Lung (tissue), 11 donors: ENCODE measurements at regions not wholly inside any gene's neighbourhood (a gene's known extent, or its start where the extent isn't known, plus 50 kb on each side); places are given as distances from the start of the nearest gene placed in this dataset.
A peak's percentile ranks its signal among the peaks of the same experiment; 100 is the strongest.

ENCODE experiments used
- ATAC-seq: fragments of 200-7000 bp; cut with Tn5 transposase; one replicate; pipeline ENCODE4 v1.9.1; 2020; ENCODE audit warnings: moderate number of reproducible peaks; ENCODE audit not compliant: insufficient read depth, low FRiP score
- DNase-seq, 3 donors: peaks; one replicate each; pipeline ENCODE4 v3.0.0-alpha.2; 2013 to 2017
- H3K27ac ChIP-seq, 2 donors: one replicate each; pipeline ENCODE4 v1.5.1; 2013; ENCODE audit warnings: mild to moderate bottlenecking in 2 of 2, moderate library complexity in 2 of 2, control low read depth in 1 of 2, inconsistent platforms in 1 of 2, low read depth in 1 of 2, low read length in 1 of 2
- H3K27me3 ChIP-seq, 3 donors: one replicate each; pipeline ENCODE4 v1.5.1; 2013; ENCODE audit warnings: low read length in 2 of 3; ENCODE audit not compliant: control insufficient read depth in 3 of 3, insufficient read depth in 3 of 3
- H3K36me3 ChIP-seq, 4 donors: one replicate each; pipeline ENCODE4 v1.5.1; 2013; ENCODE audit warnings: low read length in 4 of 4, mild to moderate bottlenecking in 1 of 4, moderate library complexity in 1 of 4; ENCODE audit not compliant: control insufficient read depth in 4 of 4, insufficient read depth in 4 of 4
- H3K4me1 ChIP-seq, 5 donors: one replicate each; pipeline ENCODE4 v1.5.1; 2013; ENCODE audit warnings: low read length in 5 of 5, mild to moderate bottlenecking in 2 of 5, moderate library complexity in 1 of 5; ENCODE audit not compliant: control insufficient read depth in 5 of 5, insufficient read depth in 5 of 5
- H3K4me3 ChIP-seq: one replicate; pipeline ENCODE4 v1.5.1; 2013; ENCODE audit warnings: mild to moderate bottlenecking, control low read depth, moderate library complexity
- H3K9ac ChIP-seq, 2 donors: one replicate each; pipeline ENCODE4 v1.5.1; 2013; ENCODE audit warnings: low read length in 2 of 2, control low read depth in 1 of 2; ENCODE audit not compliant: insufficient read depth in 1 of 2
- H3K9me3 ChIP-seq, 4 donors: one replicate each; pipeline ENCODE4 v1.5.1; 2013; ENCODE audit warnings: low read length in 3 of 4, mild to moderate bottlenecking in 1 of 4, moderate library complexity in 1 of 4; ENCODE audit not compliant: control insufficient read depth in 4 of 4, insufficient read depth in 3 of 4
- WGBS, 2 donors: extraction: QIAGEN DNeasy Blood & Tissue Kit; methylation state at CpG; one replicate each; pipeline ENCODE4 v1.1.7; 2013; 5-methylcytosine and 5-hydroxymethylcytosine counted together
- TF ChIP-seq, protein P1 (sequence below): IDR thresholded peaks from 2 replicates; pipeline ENCODE4 v1.5.1; 2012; ENCODE audit warnings: mild to moderate bottlenecking; ENCODE audit errors: control extremely low read depth, extremely low read depth
- donor health status: control.
- donor health status: control.
- donor health status: Bipolar disorder and iron deficiency.
- donor health status: healthy.
- donor health status: DM: yes; HTN: yes; CAD: no.

DNA sequence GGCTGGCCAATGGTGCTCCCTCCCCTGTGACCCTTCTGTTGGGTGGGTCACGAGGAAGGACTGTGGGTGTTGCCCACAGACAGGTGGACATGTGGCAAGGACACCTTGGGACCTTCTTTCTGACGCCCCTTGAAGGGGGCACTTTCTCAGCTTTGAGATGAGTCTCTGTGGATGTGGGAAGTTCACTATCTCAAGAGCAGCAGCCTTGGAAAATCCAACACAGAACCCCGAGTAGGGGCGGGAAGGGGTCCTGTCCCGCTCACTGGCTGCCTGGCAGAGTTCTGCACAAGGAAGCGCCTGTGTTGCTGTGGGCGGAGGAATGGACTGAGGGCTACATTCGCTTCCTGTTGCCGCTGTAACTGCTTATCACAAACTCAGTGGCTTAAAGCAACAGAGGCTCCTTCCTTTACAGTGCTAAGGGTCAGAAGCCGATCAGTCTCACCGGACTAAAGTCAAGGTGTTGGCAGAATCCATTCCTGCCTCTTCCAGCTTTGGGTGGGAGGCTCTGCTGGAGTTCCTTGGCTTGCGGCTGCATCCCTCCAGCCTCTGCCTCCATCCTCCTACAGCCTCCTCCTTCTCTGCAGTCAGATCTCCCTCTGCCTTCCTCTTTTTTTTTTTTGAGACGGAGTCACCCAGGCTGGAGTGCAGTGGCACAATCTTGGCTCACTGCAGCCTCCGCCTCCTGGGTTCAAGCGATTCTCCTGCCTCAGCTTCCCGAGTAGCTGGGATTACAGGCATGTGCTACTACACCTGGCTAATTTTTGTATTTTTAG, 305.2 kb downstream of the SEC14L1 start:
- H3K9ac ChIP-seq: no peak overlapping the region
- H3K27me3 ChIP-seq: no peaks in the 10 kb centered on the region
- H3K27ac ChIP-seq: peak overlapping the region in 1 of 2 donors; percentile 65
- 16 to 35% methylated on average over 16 of the region's 16 CpGs for WGBS, 2 donors
- DNase-seq: peak; percentile 62 to 79 (median 73)
- TF ChIP-seq, protein P1, sequence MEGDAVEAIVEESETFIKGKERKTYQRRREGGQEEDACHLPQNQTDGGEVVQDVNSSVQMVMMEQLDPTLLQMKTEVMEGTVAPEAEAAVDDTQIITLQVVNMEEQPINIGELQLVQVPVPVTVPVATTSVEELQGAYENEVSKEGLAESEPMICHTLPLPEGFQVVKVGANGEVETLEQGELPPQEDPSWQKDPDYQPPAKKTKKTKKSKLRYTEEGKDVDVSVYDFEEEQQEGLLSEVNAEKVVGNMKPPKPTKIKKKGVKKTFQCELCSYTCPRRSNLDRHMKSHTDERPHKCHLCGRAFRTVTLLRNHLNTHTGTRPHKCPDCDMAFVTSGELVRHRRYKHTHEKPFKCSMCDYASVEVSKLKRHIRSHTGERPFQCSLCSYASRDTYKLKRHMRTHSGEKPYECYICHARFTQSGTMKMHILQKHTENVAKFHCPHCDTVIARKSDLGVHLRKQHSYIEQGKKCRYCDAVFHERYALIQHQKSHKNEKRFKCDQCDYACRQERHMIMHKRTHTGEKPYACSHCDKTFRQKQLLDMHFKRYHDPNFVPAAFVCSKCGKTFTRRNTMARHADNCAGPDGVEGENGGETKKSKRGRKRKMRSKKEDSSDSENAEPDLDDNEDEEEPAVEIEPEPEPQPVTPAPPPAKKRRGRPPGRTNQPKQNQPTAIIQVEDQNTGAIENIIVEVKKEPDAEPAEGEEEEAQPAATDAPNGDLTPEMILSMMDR: no peak
- H3K9me3 ChIP-seq: no peaks in the 10 kb centered on the region
- peak; percentile 29 for ATAC-seq
- peaks cover 0 to 3% (median 0%) of the 10 kb centered on the region in 4 donors for H3K36me3 ChIP-seq
- peaks cover 0 to 89% (median 56%) of the 10 kb centered on the region in 5 donors for H3K4me1 ChIP-seq
- no peak overlapping the region for H3K4me3 ChIP-seq

DNA sequence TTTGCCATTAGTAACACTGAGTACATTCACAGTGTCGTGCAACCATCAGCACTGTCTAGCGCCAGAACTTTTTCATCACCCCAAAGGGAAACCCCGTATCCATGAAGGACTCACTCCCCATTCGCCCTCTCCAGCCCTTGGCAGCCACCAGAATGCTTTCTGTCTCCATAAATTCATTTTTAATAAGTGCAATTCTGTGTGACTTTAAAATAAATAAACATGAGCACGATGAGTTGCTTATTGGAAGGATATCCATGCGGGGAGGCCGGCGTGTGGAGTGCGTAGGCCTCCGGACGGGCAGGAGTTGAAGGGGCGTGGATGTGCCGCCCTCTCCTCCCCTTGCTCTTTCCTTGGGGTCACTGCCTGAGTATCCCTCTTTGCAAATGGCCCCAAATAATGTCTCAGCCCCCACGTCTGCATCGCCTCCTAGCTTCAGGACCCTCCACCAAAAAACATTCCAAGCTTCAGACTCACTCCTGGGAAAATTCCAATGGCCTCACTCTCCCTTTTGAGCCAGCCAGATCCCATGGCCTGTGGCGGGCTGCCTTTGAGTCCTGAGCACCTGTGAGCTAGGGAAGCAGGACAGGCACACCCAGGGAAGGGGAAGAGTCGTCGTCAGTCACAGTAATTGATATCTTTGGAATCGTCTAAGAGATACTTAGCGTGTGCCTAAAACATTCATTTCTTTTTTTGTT, 306.3 kb downstream of the SEC14L1 start:
- peaks cover 0 to 3% (median 0%) of the 10 kb centered on the region in 4 donors for H3K36me3 ChIP-seq
- H3K4me1 ChIP-seq: peaks cover 1 to 88% (median 53%) of the 10 kb centered on the region in 5 donors
- TF ChIP-seq, protein P1: no peak
- no peaks in the 10 kb centered on the region for H3K27me3 ChIP-seq
- ATAC-seq: no peak
- WGBS, 2 donors: 77 to 82% methylated on average over 20 of the region's 20 CpGs
- DNase-seq: peak; percentile 62 to 90 (median 81)
- no peaks in the 10 kb centered on the region for H3K9me3 ChIP-seq
- no peak overlapping the region for H3K4me3 ChIP-seq
- no peak overlapping the region for H3K9ac ChIP-seq
- H3K27ac ChIP-seq: peak overlapping the region in 1 of 2 donors; percentile 58

DNA sequence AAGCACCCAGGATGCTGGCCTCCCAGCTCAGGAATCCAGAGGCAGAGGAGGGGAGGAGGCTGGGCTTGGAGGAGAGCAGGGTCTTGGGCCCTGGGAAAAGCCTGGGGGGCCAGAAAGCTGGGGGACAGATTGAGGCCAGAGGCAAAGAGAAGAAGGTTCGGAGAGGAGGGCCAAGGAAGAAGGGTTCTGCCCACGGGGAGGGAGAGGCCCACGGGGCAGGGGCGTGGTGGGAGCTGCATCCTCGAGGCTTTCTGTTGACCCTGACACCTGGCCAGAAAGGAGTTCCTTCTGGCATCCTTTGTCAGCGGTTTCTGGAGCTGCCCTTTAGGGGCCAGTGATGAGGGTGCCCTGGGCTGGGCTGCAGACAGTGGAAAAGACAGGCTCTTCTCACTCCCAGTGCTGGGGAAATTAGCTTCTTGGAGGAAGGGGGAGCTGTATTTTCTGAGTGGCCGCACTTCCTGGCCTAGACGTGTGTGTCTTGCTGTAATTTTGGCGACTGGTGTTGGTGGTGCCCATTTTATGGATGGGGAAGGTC, 308.7 kb downstream of the SEC14L1 start:
- Histone ChIP-seq H3K9me3 (no peaks in the 10 kb centered on the region), H3K27me3 (no peaks in the 10 kb centered on the region), H3K4me3 (no peak overlapping the region), H3K36me3 (peaks cover 0 to 3% (median 0%) of the 10 kb centered on the region in 4 donors), H3K9ac (peak overlapping the region in 1 of 2 donors; percentile 23), H3K4me1 (peaks cover 4 to 94% (median 51%) of the 10 kb centered on the region in 5 donors), H3K27ac (peak overlapping the region in 1 of 2 donors; percentile 62)
- TF ChIP-seq, protein P1: no peak
- WGBS, 2 donors: 56 to 69% methylated on average over 9 of the region's 9 CpGs
- DNase-seq (no peak), ATAC-seq (no peak)
